MM.1S (cell line): ENCODE measurements at regions not wholly inside any gene's neighbourhood (a gene's known extent, or its start where the extent isn't known, plus 50 kb on each side); places are given as distances from the start of the nearest gene placed in this dataset.

Experiments
- DNase-seq: peaks from one replicate; pipeline ENCODE4 v3.0.0-alpha.2; 2015
- H2AFZ ChIP-seq: fragments of 300-600 bp; sonication (generic); 2 replicates; pipeline ENCODE4 v1.6.0; 2016; ENCODE audit warnings: antibody characterized with exemption, low read length
- H3F3A ChIP-seq: fragments of 300-600 bp; sonication (generic); 2 replicates; pipeline ENCODE4 v1.6.1; 2016; ENCODE audit warnings: mild to moderate bottlenecking, antibody characterized with exemption, low read length, moderate library complexity, mixed read lengths; ENCODE audit not compliant: insufficient read depth
- H3K27ac ChIP-seq: fragments of 300-600 bp; sonication (generic); 2 replicates; pipeline ENCODE4 v1.5.1; 2016; ENCODE audit warnings: mild to moderate bottlenecking, low read length
- H3K27me3 ChIP-seq: fragments of 300-600 bp; sonication (generic); replicated peaks from 2 replicates; pipeline ENCODE4 v1.6.0; 2016; ENCODE audit warnings: low read length; ENCODE audit not compliant: insufficient read depth
- H3K36me3 ChIP-seq: fragments of 300-600 bp; sonication (generic); replicated peaks from 2 replicates; pipeline ENCODE4 v1.6.1; 2016; ENCODE audit warnings: mild to moderate bottlenecking, low read length, mixed read lengths; ENCODE audit not compliant: insufficient read depth
- H3K4me1 ChIP-seq: fragments of 300-600 bp; sonication (generic); 2 replicates; pipeline ENCODE4 v1.6.1; 2016; ENCODE audit warnings: low read length, mixed read lengths
- H3K4me2 ChIP-seq: fragments of 300-600 bp; sonication (generic); 2 replicates; pipeline ENCODE4 v1.6.0; 2016; ENCODE audit warnings: low read depth, low read length
- H3K4me3 ChIP-seq: fragments of 300-600 bp; sonication (generic); 2 replicates; pipeline ENCODE4 v1.5.1; 2016; ENCODE audit warnings: low read length, mixed read lengths
- H3K79me2 ChIP-seq: fragments of 300-600 bp; sonication (generic); 2 replicates; pipeline ENCODE4 v1.6.1; 2016; ENCODE audit warnings: mixed run types, low read length, mixed read lengths
- H3K9ac ChIP-seq: fragments of 300-600 bp; sonication (generic); 2 replicates; pipeline ENCODE4 v1.6.1; 2016; ENCODE audit warnings: low read length, mixed read lengths
- H3K9me2 ChIP-seq: fragments of 300-600 bp; sonication (generic); replicated peaks from 2 replicates; pipeline ENCODE4 v1.6.1; 2016; ENCODE audit warnings: mild to moderate bottlenecking, low read length, mixed read lengths; ENCODE audit not compliant: insufficient read depth
- H3K9me3 ChIP-seq: fragments of 300-600 bp; sonication (generic); replicated peaks from 2 replicates; pipeline ENCODE4 v1.6.1; 2016; ENCODE audit warnings: mild to moderate bottlenecking, low read length, mixed read lengths; ENCODE audit not compliant: insufficient read depth
- H4K20me1 ChIP-seq: fragments of 300-600 bp; sonication (generic); 2 replicates; pipeline ENCODE4 v1.6.1; 2016; ENCODE audit warnings: mild to moderate bottlenecking, low read length, moderate library complexity, mixed read lengths; ENCODE audit not compliant: insufficient read depth
- CTCF ChIP-seq: fragments of 300-600 bp; sonication (generic); IDR thresholded peaks from 2 replicates; pipeline ENCODE4 v1.5.1; 2016; ENCODE audit warnings: antibody characterized with exemption, low read length, mixed read lengths
- EZH2 ChIP-seq: fragments of 300-600 bp; sonication (generic); optimal IDR thresholded peaks from 2 replicates; pipeline ENCODE3; 2017; ENCODE audit warnings: low read depth, mild to moderate bottlenecking, antibody characterized with exemption, low read length, mixed read lengths
- EZH2phosphoT487 ChIP-seq: fragments of 300-600 bp; sonication (generic); IDR thresholded peaks from 2 replicates; pipeline ENCODE4 v1.6.1; 2018; ENCODE audit warnings: antibody characterized with exemption, low read length

DNA sequence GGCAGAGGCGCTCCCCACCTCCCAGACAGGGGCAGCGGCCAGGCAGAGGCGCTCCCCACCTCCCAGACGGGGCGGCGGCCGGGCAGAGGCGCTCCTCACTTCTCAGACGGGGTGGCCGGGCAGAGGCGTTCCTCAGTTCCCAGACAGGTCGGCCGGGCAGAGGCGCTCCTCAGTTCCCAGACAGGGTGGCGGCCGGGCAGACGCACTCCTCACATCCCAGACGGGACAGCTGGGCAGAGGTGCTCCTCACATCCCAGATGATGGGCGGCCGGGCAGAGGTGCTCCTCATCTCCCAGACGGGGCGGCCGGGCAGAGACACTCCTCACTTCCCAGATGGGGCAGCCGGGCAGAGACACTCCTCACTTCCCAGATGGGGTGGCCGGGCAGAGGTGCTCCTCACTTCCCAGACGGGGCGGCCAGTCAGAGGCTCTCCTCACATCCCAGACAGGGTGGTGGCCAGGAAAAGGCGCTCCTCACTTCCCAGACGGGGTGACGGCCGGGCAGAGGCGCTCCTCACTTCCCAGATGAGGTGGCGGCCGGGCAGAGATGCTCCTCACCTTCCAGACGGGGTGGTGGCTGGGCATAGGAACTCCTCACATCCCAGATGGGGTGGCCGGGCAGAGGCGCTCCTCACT is 75.1 kb downstream of the CARTPT start:
- Histone ChIP-seq H3K36me3 (no peaks in the 10 kb centered on the region), H3K27ac (no peak overlapping the region), H4K20me1 (no peaks in the 10 kb centered on the region), H3K4me2 (no peak overlapping the region), H3K4me1 (no peaks in the 10 kb centered on the region), H3K79me2 (no peaks in the 10 kb centered on the region), H3K4me3 (no peak overlapping the region), H3F3A (no peaks in the 10 kb centered on the region), H3K9ac (no peak overlapping the region), H3K9me2 (no peaks in the 10 kb centered on the region), H3K27me3 (no peaks in the 10 kb centered on the region), H2AFZ (no peak overlapping the region), H3K9me3 (no peaks in the 10 kb centered on the region)
- TF ChIP-seq EZH2phosphoT487 (no peak), CTCF (no peak), EZH2 (no peak)
- no peak for DNase-seq

- TF ChIP-seq EZH2 = no peak
- no peak for TF ChIP-seq CTCF
- TF ChIP-seq EZH2phosphoT487 = no peak
- Histone ChIP-seq H3K4me2 (no peak overlapping the region), H3K27me3 (no peaks in the 10 kb centered on the region), H3K9me2 (no peaks in the 10 kb centered on the region), H3K79me2 (no peaks in the 10 kb centered on the region), H3K36me3 (no peaks in the 10 kb centered on the region), H3F3A (no peaks in the 10 kb centered on the region), H3K4me3 (no peak overlapping the region), H3K9ac (no peak overlapping the region), H3K9me3 (no peaks in the 10 kb centered on the region), H4K20me1 (no peaks in the 10 kb centered on the region), H2AFZ (no peak overlapping the region), H3K4me1 (no peaks in the 10 kb centered on the region), H3K27ac (no peak overlapping the region)
- DNase-seq = no peak
These were observed 83.6 kb downstream of the CARTPT start for GRCh38 chr5:71802673-71803072.

GRCh38 chr5:71806711-71807110 is 87.6 kb downstream of the CARTPT start:
- Histone ChIP-seq H2AFZ (no peak overlapping the region), H3K4me3 (no peak overlapping the region), H3K27me3 (no peaks in the 10 kb centered on the region), H3K9me3 (no peaks in the 10 kb centered on the region), H3F3A (no peaks in the 10 kb centered on the region), H4K20me1 (no peaks in the 10 kb centered on the region), H3K27ac (no peak overlapping the region), H3K9ac (no peak overlapping the region), H3K79me2 (no peaks in the 10 kb centered on the region), H3K4me1 (no peaks in the 10 kb centered on the region), H3K36me3 (no peaks in the 10 kb centered on the region), H3K9me2 (no peaks in the 10 kb centered on the region), H3K4me2 (no peak overlapping the region)
- no peak for TF ChIP-seq EZH2phosphoT487
- no peak for TF ChIP-seq EZH2
- no peak for TF ChIP-seq CTCF
- DNase-seq = no peak
